ENCODE measurements at regions not wholly inside any gene's neighbourhood (a gene's known extent, or its start where the extent isn't known, plus 50 kb on each side); places are given as distances from the start of the nearest gene placed in this dataset.

- no peak for TF ChIP-seq CTCF (IDR thresholded peaks at IDR 0.05; ENCODE audit: low read length)
- no peak for TF ChIP-seq EZH2 (IDR thresholded peaks at IDR 0.05; ENCODE audit: borderline replicate concordance, low read length)
These were observed 721.6 kb upstream of the SOX9 start for GRCh38 chr17:71399221-71399620.

Measured in OCI-LY1 (cell line).